OCI-LY3 (cell line): ENCODE measurements at regions not wholly inside any gene's neighbourhood (a gene's known extent, or its start where the extent isn't known, plus 50 kb on each side); places are given as distances from the start of the nearest gene placed in this dataset.

Source experiments
- CTCF ChIP-seq: fragments of 200-600, 300-600 bp; sonication (generic); IDR thresholded peaks from 2 replicates; pipeline ENCODE4 v1.5.1; 2014; ENCODE audit warnings: antibody characterized with exemption, low read length, low read depth
- EZH2phosphoT487 ChIP-seq: fragments of 200-600 bp; shearing (Covaris generic); IDR thresholded peaks from 2 replicates; pipeline ENCODE4 v1.6.1; 2018; ENCODE audit warnings: antibody characterized with exemption, mixed run types, low read depth

- no peak for TF ChIP-seq CTCF
- no peak for TF ChIP-seq EZH2phosphoT487
These were observed 346.5 kb downstream of the ARAP2 start for GRCh38 chr4:35897808-35898207.
